DND-41 (cell line): ENCODE measurements at regions not wholly inside any gene's neighbourhood (a gene's known extent, or its start where the extent isn't known, plus 50 kb on each side); places are given as distances from the start of the nearest gene placed in this dataset.

ENCODE experiments used
- ATAC-seq: fragments of 200-7000 bp; cut with Tn5 transposase; 3 replicates; pipeline ENCODE4 v1.9.1; 2021; ENCODE audit warnings: low read depth; ENCODE audit not compliant: insufficient read depth
- DNase-seq: peaks from one replicate; pipeline ENCODE4 v3.0.0-alpha.2; 2020
- H2AFZ ChIP-seq: 2 replicates; pipeline ENCODE4 v1.6.0; 2012; ENCODE audit warnings: low read depth, low read length
- H3K27ac ChIP-seq: 2 replicates; pipeline ENCODE4 v1.5.1; 2012; ENCODE audit warnings: low read length, inconsistent platforms
- H3K27me3 ChIP-seq: fragments of 200-600 bp; sonication (generic); 2 replicates; pipeline ENCODE4 v1.6.0; 2012; ENCODE audit warnings: low read length, mild to moderate bottlenecking, inconsistent platforms; ENCODE audit not compliant: insufficient read depth, poor library complexity
- H3K36me3 ChIP-seq: 2 replicates; pipeline ENCODE4 v1.5.1; 2012; ENCODE audit warnings: low read length, inconsistent platforms; ENCODE audit not compliant: insufficient read depth
- H3K4me1 ChIP-seq: 2 replicates; pipeline ENCODE4 v1.5.1; 2012; ENCODE audit warnings: mild to moderate bottlenecking, low read length; ENCODE audit not compliant: insufficient read depth
- H3K4me2 ChIP-seq: 2 replicates; pipeline ENCODE4 v1.6.0; 2012; ENCODE audit warnings: mild to moderate bottlenecking, moderate library complexity, low read length, inconsistent platforms; ENCODE audit not compliant: insufficient read depth
- H3K4me3 ChIP-seq, 2 experiments: fragments of 200-600 bp in 1 of 2; shearing (Covaris generic) in 1 of 2; 2 replicates each; pipeline ENCODE4 v1.5.1; 2012 to 2016; ENCODE audit warnings: inconsistent platforms in 2 of 2, low read length in 2 of 2, mild to moderate bottlenecking in 2 of 2, low read depth in 1 of 2, moderate library complexity in 1 of 2
- H3K79me2 ChIP-seq: 2 replicates; pipeline ENCODE4 v1.6.0; 2012; ENCODE audit warnings: low read length, inconsistent platforms; ENCODE audit not compliant: insufficient read depth
- H3K9ac ChIP-seq: 2 replicates; pipeline ENCODE4 v1.6.0; 2012; ENCODE audit warnings: low read depth, mild to moderate bottlenecking, inconsistent platforms, low read length, moderate library complexity
- H3K9me3 ChIP-seq: 2 replicates; pipeline ENCODE4 v1.5.1; 2012; ENCODE audit warnings: low read length, moderate library complexity, mild to moderate bottlenecking, inconsistent platforms; ENCODE audit not compliant: insufficient read depth, severe bottlenecking
- H4K20me1 ChIP-seq: 2 replicates; pipeline ENCODE4 v1.6.0; 2012; ENCODE audit warnings: low read length; ENCODE audit not compliant: insufficient read depth
- CTCF ChIP-seq: IDR thresholded peaks from 2 replicates; pipeline ENCODE4 v1.5.1; 2012; ENCODE audit warnings: borderline replicate concordance, low read length, moderate library complexity, mild to moderate bottlenecking; ENCODE audit not compliant: poor library complexity, severe bottlenecking; ENCODE audit errors: extremely low read depth
- EZH2 ChIP-seq: IDR thresholded peaks from 3 replicates; pipeline ENCODE4 v1.6.1; 2012; ENCODE audit warnings: borderline replicate concordance, low read depth, mild to moderate bottlenecking, moderate library complexity, low read length, inconsistent platforms; ENCODE audit not compliant: severe bottlenecking

DNA sequence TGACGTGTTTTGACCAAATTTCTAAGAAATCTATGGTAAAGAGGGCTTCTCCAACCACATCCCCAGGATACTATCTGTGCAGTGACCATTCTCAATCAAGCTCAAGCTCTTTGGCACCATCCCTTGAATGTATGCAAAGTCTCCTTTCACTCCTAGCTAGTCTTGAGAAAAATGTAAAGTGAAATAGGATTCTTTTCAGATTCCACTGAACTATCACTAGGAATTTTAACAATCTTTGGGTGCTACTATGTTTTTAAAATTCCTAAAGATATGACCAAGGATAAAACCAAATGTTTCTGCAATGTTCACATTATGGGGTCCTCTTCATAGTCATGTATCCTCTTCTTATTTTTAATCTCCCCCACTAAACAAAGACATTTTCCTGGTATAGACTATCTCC is 107.8 kb downstream of the TMCO5A start:
- no peak overlapping the region for H3K4me3 ChIP-seq

GRCh38 chr15:38042707-38043445 is 108.4 kb downstream of the TMCO5A start:
- Histone ChIP-seq H3K27me3 (no peaks in the 10 kb centered on the region), H3K9ac (no peak overlapping the region), H3K4me1 (no peaks in the 10 kb centered on the region), H3K27ac (no peak overlapping the region), H3K79me2 (no peaks in the 10 kb centered on the region), H3K36me3 (no peaks in the 10 kb centered on the region), H3K4me3 (no peak overlapping the region), H2AFZ (no peak overlapping the region), H4K20me1 (no peaks in the 10 kb centered on the region), H3K4me2 (no peak overlapping the region), H3K9me3 (no peaks in the 10 kb centered on the region)
- no peak for DNase-seq
- no peak for ATAC-seq
- TF ChIP-seq CTCF (no peak), EZH2 (no peak)

More for the DNA sequence above, 107.8 kb downstream of the TMCO5A start:
- no peak for TF ChIP-seq EZH2
- TF ChIP-seq CTCF, result no peak
- H3K36me3 ChIP-seq, result no peaks in the 10 kb centered on the region
- no peak overlapping the region for H3K4me2 ChIP-seq
- DNase-seq, result no peak
- no peaks in the 10 kb centered on the region for H3K27me3 ChIP-seq
- H3K4me1 ChIP-seq, result no peaks in the 10 kb centered on the region
- no peak overlapping the region for H3K9ac ChIP-seq
- H3K9me3 ChIP-seq, result no peaks in the 10 kb centered on the region
- no peaks in the 10 kb centered on the region for H3K79me2 ChIP-seq
- no peak for ATAC-seq
- no peak overlapping the region for H3K27ac ChIP-seq
- no peaks in the 10 kb centered on the region for H4K20me1 ChIP-seq
- no peak overlapping the region for H2AFZ ChIP-seq

GRCh38 chr15:38046257-38047051 is 112.0 kb downstream of the TMCO5A start:
- TF ChIP-seq EZH2 (no peak), CTCF (no peak)
- DNase-seq (no peak), ATAC-seq (no peak)
- H3K4me3 ChIP-seq, result no peak overlapping the region
- H3K27ac ChIP-seq, result no peak overlapping the region
- no peaks in the 10 kb centered on the region for H4K20me1 ChIP-seq
- H3K79me2 ChIP-seq, result no peaks in the 10 kb centered on the region
- H3K4me1 ChIP-seq, result no peaks in the 10 kb centered on the region
- no peak overlapping the region for H3K9ac ChIP-seq
- no peaks in the 10 kb centered on the region for H3K36me3 ChIP-seq
- H3K4me2 ChIP-seq, result no peak overlapping the region
- H2AFZ ChIP-seq, result no peak overlapping the region
- H3K9me3 ChIP-seq, result no peaks in the 10 kb centered on the region
- no peaks in the 10 kb centered on the region for H3K27me3 ChIP-seq
